ENCODE measurements at regions not wholly inside any gene's neighbourhood (a gene's known extent, or its start where the extent isn't known, plus 50 kb on each side); places are given as distances from the start of the nearest gene placed in this dataset.

- CTCF ChIA-PET, result no interaction called here
Observed at GRCh38 chr16:79856581-79856980, 256.0 kb upstream of the MAF start.

GRCh38 chr16:79850348-79850747 is 249.8 kb upstream of the MAF start:
- no peak for TF ChIP-seq CTCF (IDR thresholded peaks at IDR 0.05; ENCODE audit: insufficient read depth, low read length, missing control alignments)
- H3K4me3 ChIP-seq (ENCODE audit: low read depth, low read length), result no peak overlapping the region
- DNase-seq (ENCODE audit: low read depth, low spot score), result no peak
- ChIA-PET CTCF (no interaction called here), POLR2A (no interaction called here)

More at GRCh38 chr16:79856581-79856980, 256.0 kb upstream of the MAF start:
- POLR2A ChIA-PET, result no interaction called here
- DNase-seq (ENCODE audit: low read depth, low spot score), result no peak
- H3K4me3 ChIP-seq (ENCODE audit: low read depth, low read length), result no peak overlapping the region
- no peak for TF ChIP-seq CTCF (IDR thresholded peaks at IDR 0.05; ENCODE audit: insufficient read depth, low read length, missing control alignments)

GRCh38 chr16:79849119-79849518 is 248.6 kb upstream of the MAF start:
- ChIA-PET POLR2A (no interaction called here), CTCF (no interaction called here)
- H3K4me3 ChIP-seq (ENCODE audit: low read depth, low read length), result no peak overlapping the region
- no peak for DNase-seq (ENCODE audit: low read depth, low spot score)
- no peak for TF ChIP-seq CTCF (IDR thresholded peaks at IDR 0.05; ENCODE audit: insufficient read depth, low read length, missing control alignments)

- no peak for DNase-seq (ENCODE audit: low read depth, low spot score)
- TF ChIP-seq CTCF (IDR thresholded peaks at IDR 0.05; ENCODE audit: insufficient read depth, low read length, missing control alignments), result no peak
- no peak overlapping the region for H3K4me3 ChIP-seq (ENCODE audit: low read depth, low read length)
- POLR2A ChIA-PET, result no interaction called here
- CTCF ChIA-PET, result no interaction called here
Observed at GRCh38 chr16:79848719-79849118, 248.2 kb upstream of the MAF start.

GRCh38 chr16:79847569-79847968 is 247.0 kb upstream of the MAF start:
- H3K4me3 ChIP-seq (ENCODE audit: low read depth, low read length), result no peak overlapping the region
- DNase-seq (ENCODE audit: low read depth, low spot score), result no peak
- no peak for TF ChIP-seq CTCF (IDR thresholded peaks at IDR 0.05; ENCODE audit: insufficient read depth, low read length, missing control alignments)
- POLR2A ChIA-PET, result no interaction called here
- CTCF ChIA-PET, result no interaction called here

- no peak overlapping the region for H3K4me3 ChIP-seq (ENCODE audit: low read depth, low read length)
- no peak for TF ChIP-seq CTCF (IDR thresholded peaks at IDR 0.05; ENCODE audit: insufficient read depth, low read length, missing control alignments)
- POLR2A ChIA-PET, result no interaction called here
- no peak for DNase-seq (ENCODE audit: low read depth, low spot score)
- CTCF ChIA-PET, result no interaction called here
Observed at GRCh38 chr16:79847101-79847500, 246.6 kb upstream of the MAF start.

Measured in AG04449 (cell line).